ENCODE measurements at regions not wholly inside any gene's neighbourhood (a gene's known extent, or its start where the extent isn't known, plus 50 kb on each side); places are given as distances from the start of the nearest gene placed in this dataset.

GRCh38 chr5:125202871-125203438 lies 456.5 kb upstream of the ZNF608 start:
- Histone ChIP-seq H3K4me1 (no peaks in the 10 kb centered on the region), H3K9me3 (no peaks in the 10 kb centered on the region), H3K27ac (no peak overlapping the region), H3K4me2 (no peak overlapping the region), H3K4me3 (no peak overlapping the region)
- FAIRE-seq = no peak
- ChIA-PET POLR2A (no interaction called here), CTCF (interaction anchor here (1.0 kb wide), 1 partner anchor 18 kb away, joined by 3 read pairs; no protein-coding TSS in a partner anchor)
- TF ChIP-seq REST (IDR thresholded peaks at IDR 0.05) = no peak
- TF ChIP-seq HOXB13 (CRISPR knock-in tag; IDR thresholded peaks at IDR 0.05; ENCODE audit: low read depth) = no peak
- no peak for TF ChIP-seq ZC3H11A (IDR thresholded peaks at IDR 0.05)
- no peak for TF ChIP-seq HOXB5 (CRISPR knock-in tag; IDR thresholded peaks at IDR 0.05)
- TF ChIP-seq MAX (IDR thresholded peaks at IDR 0.05) = no peak
- no peak for TF ChIP-seq NR3C1 (IDR thresholded peaks at IDR 0.05)
- no peak for TF ChIP-seq RARB (CRISPR knock-in tag; IDR thresholded peaks at IDR 0.05)
- TF ChIP-seq KDM1A (IDR thresholded peaks at IDR 0.05; ENCODE audit: low read depth) = no peak
- no peak for TF ChIP-seq ESRRA (IDR thresholded peaks at IDR 0.05; ENCODE audit: borderline replicate concordance, low read length)
- no peak for TF ChIP-seq FOSB (CRISPR knock-in tag; IDR thresholded peaks at IDR 0.05)
- TF ChIP-seq EHMT2 (IDR thresholded peaks at IDR 0.05; ENCODE audit: low read depth) = no peak
- TF ChIP-seq JUN (IDR thresholded peaks at IDR 0.05) = no peak
- no peak for TF ChIP-seq ATOH8 (CRISPR knock-in tag; IDR thresholded peaks at IDR 0.05; ENCODE audit: low read depth)
- no peak for TF ChIP-seq NPAS2 (CRISPR knock-in tag; IDR thresholded peaks at IDR 0.05; ENCODE audit: borderline replicate concordance)
- TF ChIP-seq KDM5A (IDR thresholded peaks at IDR 0.05) = no peak
- TF ChIP-seq NFE2L2 (conservative IDR thresholded peaks at IDR 0.05; ENCODE audit: low read length) = no peak
- 82% methylated on average over 2 of the region's 2 CpGs for WGBS (ENCODE audit: missing lambda C conversion rate)
- ATAC-seq = no peak
- DNase-seq (ENCODE audit: low read depth in 1 of 2, low spot score in 1 of 2) = no peak

GRCh38 chr5:125203912-125204311 lies 457.5 kb upstream of the ZNF608 start:
- ATAC-seq = no peak
- TF ChIP-seq JUN (IDR thresholded peaks at IDR 0.05) (no peak), CTCF (IDR thresholded peaks at IDR 0.05) (no peak), FOSB (CRISPR knock-in tag; IDR thresholded peaks at IDR 0.05) (no peak), EHMT2 (IDR thresholded peaks at IDR 0.05; ENCODE audit: low read depth) (no peak), HOXB5 (CRISPR knock-in tag; IDR thresholded peaks at IDR 0.05) (no peak), EP300 (IDR thresholded peaks at IDR 0.05) (no peak), ZSCAN20 (CRISPR knock-in tag; IDR thresholded peaks at IDR 0.05) (no peak), BCL3 (IDR thresholded peaks at IDR 0.05) (no peak), CBX8 (IDR thresholded peaks at IDR 0.05) (no peak), MAFK (IDR thresholded peaks at IDR 0.05; ENCODE audit: partially characterized antibody) (no peak), PHF8 (IDR thresholded peaks at IDR 0.05; ENCODE audit: borderline replicate concordance, low read depth) (no peak), NR3C1 (IDR thresholded peaks at IDR 0.05) (no peak), KDM5A (IDR thresholded peaks at IDR 0.05) (no peak), PBX3 (IDR thresholded peaks at IDR 0.05) (no peak), TFCP2L1 (CRISPR knock-in tag; IDR thresholded peaks at IDR 0.05) (no peak)
- no peak overlapping the region for H3K27ac ChIP-seq
- H3K9me3 ChIP-seq = no peaks in the 10 kb centered on the region
- ChIA-PET CTCF (interaction anchor here (0.8 kb wide), 1 partner anchor 19 kb away, joined by 3 read pairs; no protein-coding TSS in a partner anchor), POLR2A (no interaction called here)
- H3K4me1 ChIP-seq = no peaks in the 10 kb centered on the region
- WGBS (ENCODE audit: missing lambda C conversion rate) = 74% methylated on average over 2 of the region's 2 CpGs
- H3K4me2 ChIP-seq = no peak overlapping the region
- DNase-seq (ENCODE audit: low read depth in 1 of 2, low spot score in 1 of 2) = no peak
- no peak overlapping the region for H3K4me3 ChIP-seq
- no peak for FAIRE-seq
